ENCODE measurements at regions not wholly inside any gene's neighbourhood (a gene's known extent, or its start where the extent isn't known, plus 50 kb on each side); places are given as distances from the start of the nearest gene placed in this dataset.

DNA sequence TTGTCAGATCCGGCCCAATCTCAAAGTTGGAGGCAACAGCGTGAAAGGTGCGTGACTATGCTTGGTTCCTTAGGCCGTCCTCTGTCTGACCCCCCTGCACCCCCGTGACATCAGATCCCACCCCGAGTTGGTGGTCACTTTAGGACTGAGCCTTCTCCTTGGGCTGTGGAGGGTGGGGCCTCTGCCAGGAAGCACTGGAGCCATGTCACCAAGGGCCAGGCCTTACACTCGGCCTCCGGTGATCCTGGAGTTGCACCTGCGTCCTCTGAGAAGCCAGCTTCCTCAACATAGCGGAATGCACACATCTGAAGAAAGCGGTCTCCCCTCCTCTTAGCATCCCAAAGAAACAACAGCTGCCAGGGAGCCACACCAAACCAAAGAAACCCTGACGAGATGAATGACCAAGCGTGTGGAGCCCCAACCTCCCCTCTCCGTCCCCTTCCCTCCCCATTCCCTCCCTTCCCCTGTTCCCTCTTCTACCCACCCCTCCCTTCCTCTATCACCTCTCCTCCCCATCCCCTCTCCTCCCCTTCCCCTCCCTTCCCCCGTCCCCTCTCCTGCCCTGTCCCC, 182.6 kb downstream of the TTLL2 start:
- Histone ChIP-seq H3K4me1 (no peaks in the 10 kb centered on the region), H3K4me3 (no peak overlapping the region), H3K9me3 (no peaks in the 10 kb centered on the region), H3K27me3 (peaks cover 24% of the 10 kb centered on the region), H3K27ac (no peak overlapping the region), H3K36me3 (no peaks in the 10 kb centered on the region)
- ATAC-seq, result no peak
- TF ChIP-seq POLR2AphosphoS5 (IDR thresholded peaks at IDR 0.05) (no peak), POLR2A (IDR thresholded peaks at IDR 0.05) (no peak), EP300 (IDR thresholded peaks at IDR 0.05) (no peak)
- TF ChIP-seq, protein P1, sequence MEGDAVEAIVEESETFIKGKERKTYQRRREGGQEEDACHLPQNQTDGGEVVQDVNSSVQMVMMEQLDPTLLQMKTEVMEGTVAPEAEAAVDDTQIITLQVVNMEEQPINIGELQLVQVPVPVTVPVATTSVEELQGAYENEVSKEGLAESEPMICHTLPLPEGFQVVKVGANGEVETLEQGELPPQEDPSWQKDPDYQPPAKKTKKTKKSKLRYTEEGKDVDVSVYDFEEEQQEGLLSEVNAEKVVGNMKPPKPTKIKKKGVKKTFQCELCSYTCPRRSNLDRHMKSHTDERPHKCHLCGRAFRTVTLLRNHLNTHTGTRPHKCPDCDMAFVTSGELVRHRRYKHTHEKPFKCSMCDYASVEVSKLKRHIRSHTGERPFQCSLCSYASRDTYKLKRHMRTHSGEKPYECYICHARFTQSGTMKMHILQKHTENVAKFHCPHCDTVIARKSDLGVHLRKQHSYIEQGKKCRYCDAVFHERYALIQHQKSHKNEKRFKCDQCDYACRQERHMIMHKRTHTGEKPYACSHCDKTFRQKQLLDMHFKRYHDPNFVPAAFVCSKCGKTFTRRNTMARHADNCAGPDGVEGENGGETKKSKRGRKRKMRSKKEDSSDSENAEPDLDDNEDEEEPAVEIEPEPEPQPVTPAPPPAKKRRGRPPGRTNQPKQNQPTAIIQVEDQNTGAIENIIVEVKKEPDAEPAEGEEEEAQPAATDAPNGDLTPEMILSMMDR (IDR thresholded peaks at IDR 0.05), result no peak
- 87 to 90% methylated on average over 9 to 12 of the region's 15 CpGs for WGBS, 2 donors (ENCODE audit: low coverage in 1 of 2)

DNA sequence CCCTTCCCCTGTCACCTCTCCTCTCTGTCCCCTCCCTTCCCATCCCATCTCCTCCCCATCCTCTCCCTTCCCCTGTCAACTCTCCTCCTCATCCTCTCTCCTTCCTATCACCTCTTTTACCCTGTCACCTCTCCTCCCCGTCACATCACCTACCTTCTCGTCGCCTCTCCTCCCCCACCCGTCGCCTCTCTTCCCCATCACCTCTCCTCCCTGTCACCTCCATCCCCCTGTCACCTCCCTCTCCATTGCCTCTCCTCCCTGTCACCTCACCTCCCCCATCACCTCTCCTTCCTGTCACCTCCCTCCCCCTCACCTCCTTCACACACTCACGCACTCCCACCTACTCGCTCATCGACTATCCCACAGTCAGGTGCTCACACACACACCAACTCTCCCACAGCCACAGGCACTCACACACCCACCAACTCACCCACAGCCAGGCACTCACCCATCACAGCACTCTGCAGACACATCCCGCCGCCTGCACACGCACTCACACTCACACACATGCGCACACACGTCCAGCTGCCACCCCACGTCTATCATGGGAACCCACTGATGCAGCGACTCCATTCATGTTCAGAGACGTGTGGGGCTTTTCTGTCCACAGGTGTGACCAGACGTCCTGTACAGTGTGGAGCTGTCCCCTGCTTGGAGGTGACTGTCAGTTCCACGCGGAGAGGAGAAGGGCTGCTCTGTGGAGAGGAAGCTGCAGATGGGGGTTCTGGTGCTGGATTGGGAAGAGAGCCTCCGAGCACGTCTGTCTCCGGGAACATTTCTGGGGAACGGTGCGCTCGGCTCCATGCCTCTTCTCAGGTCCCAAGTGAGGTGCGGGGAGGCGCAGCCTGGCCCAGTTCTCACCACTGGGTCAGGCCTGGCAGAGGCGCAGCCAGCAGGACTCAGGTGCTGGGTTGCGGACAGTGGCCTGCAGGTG, 184.3 kb downstream of the TTLL2 start:
- peaks cover 24% of the 10 kb centered on the region for H3K27me3 ChIP-seq
- H3K4me3 ChIP-seq, result no peak overlapping the region
- no peak for ATAC-seq
- no peaks in the 10 kb centered on the region for H3K36me3 ChIP-seq
- H3K4me1 ChIP-seq, result no peaks in the 10 kb centered on the region
- TF ChIP-seq POLR2A (IDR thresholded peaks at IDR 0.05) (no peak), POLR2AphosphoS5 (IDR thresholded peaks at IDR 0.05) (no peak), EP300 (IDR thresholded peaks at IDR 0.05) (no peak)
- TF ChIP-seq, protein P1 (IDR thresholded peaks at IDR 0.05), result no peak
- 76 to 85% methylated on average over 5 to 7 of the region's 29 CpGs for WGBS, 2 donors (ENCODE audit: low coverage in 1 of 2)
- H3K9me3 ChIP-seq, result no peaks in the 10 kb centered on the region
- H3K27ac ChIP-seq, result no peak overlapping the region

DNA sequence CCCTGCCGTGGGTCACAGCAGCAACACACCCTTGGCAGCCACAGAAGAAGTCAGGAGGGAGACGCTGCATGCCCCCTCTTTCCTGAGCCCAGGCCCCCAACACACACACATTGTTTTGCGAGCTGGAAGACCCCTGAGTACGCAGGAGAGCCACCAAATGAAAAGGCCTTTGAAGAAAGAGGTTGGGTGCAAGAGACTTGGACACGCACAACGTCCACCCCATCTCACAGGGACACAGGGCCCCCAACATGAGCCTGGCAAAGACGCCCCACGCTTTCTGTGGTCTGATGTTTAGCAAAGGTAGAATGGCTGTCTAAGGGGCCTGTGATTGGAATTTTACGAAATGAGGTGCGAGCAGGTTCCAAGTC, 185.0 kb downstream of the TTLL2 start:
- no peak for TF ChIP-seq POLR2A (IDR thresholded peaks at IDR 0.05)
- TF ChIP-seq, protein P1 (IDR thresholded peaks at IDR 0.05), result no peak
- TF ChIP-seq EP300 (IDR thresholded peaks at IDR 0.05), result no peak
- TF ChIP-seq POLR2AphosphoS5 (IDR thresholded peaks at IDR 0.05), result no peak
- no peaks in the 10 kb centered on the region for H3K9me3 ChIP-seq
- H3K4me1 ChIP-seq, result no peaks in the 10 kb centered on the region
- H3K27ac ChIP-seq, result no peak overlapping the region
- no peak for ATAC-seq
- no peaks in the 10 kb centered on the region for H3K36me3 ChIP-seq
- H3K27me3 ChIP-seq, result peaks cover 24% of the 10 kb centered on the region
- WGBS, 2 donors (ENCODE audit: low coverage in 1 of 2), result 84 to 87% methylated on average over 4 to 5 of the region's 10 CpGs
- H3K4me3 ChIP-seq, result no peak overlapping the region

DNA sequence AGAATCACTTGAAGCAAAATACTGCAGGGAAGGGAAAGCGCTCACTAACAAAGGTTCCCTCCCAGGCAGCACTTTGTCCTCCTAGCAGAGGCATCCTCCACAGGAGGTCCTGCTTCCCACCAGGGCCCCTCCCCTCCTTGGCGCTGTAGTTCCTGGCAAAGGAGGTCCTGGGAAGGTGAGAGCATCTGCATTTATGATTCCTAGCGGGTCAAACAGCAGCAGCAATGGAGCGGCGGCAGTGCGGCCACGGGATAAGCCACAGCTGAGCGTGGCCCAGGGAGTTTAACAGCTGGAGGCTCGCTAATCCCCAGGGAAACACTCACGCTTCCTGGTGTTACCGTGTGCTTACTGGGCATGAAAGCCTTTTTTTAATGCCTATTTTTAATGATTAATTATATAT, 185.8 kb downstream of the TTLL2 start:
- H3K27ac ChIP-seq, result no peak overlapping the region
- no peaks in the 10 kb centered on the region for H3K4me1 ChIP-seq
- no peaks in the 10 kb centered on the region for H3K36me3 ChIP-seq
- WGBS, 2 donors (ENCODE audit: low coverage in 1 of 2), result 71 to 75% methylated on average over 6 to 8 of the region's 11 CpGs
- ATAC-seq, result no peak
- H3K27me3 ChIP-seq, result peaks cover 24% of the 10 kb centered on the region
- H3K9me3 ChIP-seq, result no peaks in the 10 kb centered on the region
- H3K4me3 ChIP-seq, result no peak overlapping the region
- TF ChIP-seq POLR2A (IDR thresholded peaks at IDR 0.05) (no peak), EP300 (IDR thresholded peaks at IDR 0.05) (no peak), POLR2AphosphoS5 (IDR thresholded peaks at IDR 0.05) (no peak)
- TF ChIP-seq, protein P1 (IDR thresholded peaks at IDR 0.05), result no peak
